ENCODE measurements at regions not wholly inside any gene's neighbourhood (a gene's known extent, or its start where the extent isn't known, plus 50 kb on each side); places are given as distances from the start of the nearest gene placed in this dataset.

- no peak for TF ChIP-seq EZH2 (IDR thresholded peaks at IDR 0.05; ENCODE audit: low read length, unreplicated experiment)
- no peak for TF ChIP-seq CTCF (conservative IDR thresholded peaks at IDR 0.05; ENCODE audit: low read depth, low read length)
Observed at GRCh38 chr2:176764921-176765320, 447.7 kb upstream of the HNRNPA3 start.
